Sigmoid colon (tissue), 3 donors: ENCODE measurements at regions not wholly inside any gene's neighbourhood (a gene's known extent, or its start where the extent isn't known, plus 50 kb on each side); places are given as distances from the start of the nearest gene placed in this dataset.
"Not testable (repeated sequence)": the region's sequence is repeated elsewhere in the genome, so short reads cannot be mapped to it uniquely, and the experiment has no call there.

Experiments used
- CTCF ChIP-seq, 4 experiments: fragments of 450-650 bp in 3 of 4; fragments of 200-600 bp in 1 of 4; IDR thresholded peaks; one replicate each; pipeline ENCODE4 v1.5.1; 2016 to 2019; ENCODE audit warnings: antibody characterized with exemption in 4 of 4, mild to moderate bottlenecking in 3 of 4, moderate library complexity in 2 of 4
- POLR2A ChIP-seq, 2 donors: fragments of 450-650 bp; IDR thresholded peaks; one replicate each; pipeline ENCODE4 v1.6.1; 2016; ENCODE audit warnings: antibody characterized with exemption in 2 of 2, mild to moderate bottlenecking in 2 of 2, moderate library complexity in 2 of 2

- TF ChIP-seq CTCF, POLR2A (IDR thresholded peaks at IDR 0.05): not testable (repeated sequence)
Measured at GRCh38 chr14:106480287-106480686, 953.9 kb downstream of the TMEM121 start.
